H9 (cell line): ENCODE measurements at regions not wholly inside any gene's neighbourhood (a gene's known extent, or its start where the extent isn't known, plus 50 kb on each side); places are given as distances from the start of the nearest gene placed in this dataset.

Experiments used
- DNase-seq: peaks from one replicate; pipeline ENCODE4 v3.0.0-alpha.2; 2017
- H2AFZ ChIP-seq: one replicate; pipeline ENCODE4 v1.6.1; 2013; ENCODE audit warnings: mild to moderate bottlenecking, low read length, control low read depth, moderate library complexity
- H2AK5ac ChIP-seq: 2 replicates; pipeline ENCODE4 v1.6.1; 2013; ENCODE audit warnings: low read length, control low read depth, mixed read lengths; ENCODE audit not compliant: insufficient read length
- H2BK120ac ChIP-seq: one replicate; pipeline ENCODE4 v1.6.1; 2013; ENCODE audit warnings: low read depth, mild to moderate bottlenecking, low read length, control low read depth, inconsistent platforms; ENCODE audit not compliant: poor library complexity, severe bottlenecking
- H2BK12ac ChIP-seq: 2 replicates; pipeline ENCODE4 v1.6.1; 2013; ENCODE audit warnings: low read length, control low read depth, mixed read lengths, low read depth; ENCODE audit not compliant: insufficient read length
- H2BK15ac ChIP-seq: 2 replicates; pipeline ENCODE4 v1.6.1; 2013; ENCODE audit warnings: low read depth, low read length, control low read depth
- H2BK20ac ChIP-seq: one replicate; pipeline ENCODE4 v1.6.1; 2013; ENCODE audit warnings: low read depth, mild to moderate bottlenecking, low read length, control low read depth, inconsistent platforms; ENCODE audit not compliant: poor library complexity, severe bottlenecking
- H2BK5ac ChIP-seq: 2 replicates; pipeline ENCODE4 v1.6.1; 2013; ENCODE audit warnings: low read length, control low read depth, mixed read lengths; ENCODE audit not compliant: insufficient read length
- H3K14ac ChIP-seq: 2 replicates; pipeline ENCODE4 v1.6.1; 2013; ENCODE audit warnings: low read length, control low read depth; ENCODE audit not compliant: insufficient read depth
- H3K18ac ChIP-seq: 2 replicates; pipeline ENCODE4 v1.6.1; 2013; ENCODE audit warnings: low read depth, mild to moderate bottlenecking, mixed read lengths, low read length, control low read depth; ENCODE audit not compliant: insufficient read length
- H3K23ac ChIP-seq: 2 replicates; pipeline ENCODE4 v1.6.1; 2013; ENCODE audit warnings: low read length, control low read depth, mixed read lengths, low read depth; ENCODE audit not compliant: insufficient read length
- H3K23me2 ChIP-seq: 2 replicates; pipeline ENCODE4 v1.6.1; 2013; ENCODE audit warnings: low read depth, mild to moderate bottlenecking, mixed read lengths, low read length, control low read depth; ENCODE audit not compliant: insufficient read length, poor library complexity, severe bottlenecking
- H3K27ac ChIP-seq: 2 replicates; pipeline ENCODE4 v1.5.1; 2013; ENCODE audit warnings: low read length, control low read depth, mixed read lengths, low read depth; ENCODE audit not compliant: insufficient read length
- H3K27me3 ChIP-seq: 2 replicates; pipeline ENCODE4 v1.6.1; 2013; ENCODE audit warnings: low read length, control low read depth, inconsistent platforms; ENCODE audit not compliant: insufficient read depth
- H3K4ac ChIP-seq: 2 replicates; pipeline ENCODE4 v1.6.1; 2013; ENCODE audit warnings: low read depth, mild to moderate bottlenecking, control low read depth, inconsistent platforms, low read length, moderate library complexity
- H3K4me1 ChIP-seq: 2 replicates; pipeline ENCODE4 v1.6.1; 2013; ENCODE audit warnings: low read length, control low read depth, inconsistent platforms; ENCODE audit not compliant: insufficient read depth
- H3K4me2 ChIP-seq: 2 replicates; pipeline ENCODE4 v1.6.1; 2013; ENCODE audit warnings: low read length, control low read depth, mixed read lengths; ENCODE audit not compliant: insufficient read length, insufficient read depth
- H3K56ac ChIP-seq: 2 replicates; pipeline ENCODE4 v1.6.1; 2013; ENCODE audit warnings: low read depth, mild to moderate bottlenecking, mixed read lengths, low read length, control low read depth; ENCODE audit not compliant: insufficient read length
- H3K79me1 ChIP-seq: 2 replicates; pipeline ENCODE4 v1.6.1; 2013; ENCODE audit warnings: low read depth, mild to moderate bottlenecking, moderate library complexity, low read length, control low read depth, inconsistent platforms; ENCODE audit not compliant: insufficient read depth, poor library complexity, severe bottlenecking
- H3K79me2 ChIP-seq: 2 replicates; pipeline ENCODE4 v1.6.1; 2013; ENCODE audit warnings: low read length, control low read depth, inconsistent platforms; ENCODE audit not compliant: insufficient read depth
- H3K9ac ChIP-seq: 2 replicates; pipeline ENCODE4 v1.6.1; 2013; ENCODE audit warnings: low read length, control low read depth, mixed read lengths; ENCODE audit not compliant: insufficient read length; ENCODE audit errors: extremely low read depth
- H3K9me3 ChIP-seq: one replicate; pipeline ENCODE4 v1.6.1; 2013; ENCODE audit warnings: low read depth, low read length, inconsistent platforms; ENCODE audit not compliant: control insufficient read depth
- H3T11ph ChIP-seq: one replicate; pipeline ENCODE4 v1.6.1; 2013; ENCODE audit warnings: mild to moderate bottlenecking, low read length, control low read depth, inconsistent platforms
- H4K20me1 ChIP-seq: one replicate; pipeline ENCODE4 v1.6.1; 2013; ENCODE audit not compliant: control insufficient read depth, insufficient read length, insufficient read depth
- H4K5ac ChIP-seq: 2 replicates; pipeline ENCODE4 v1.6.1; 2013; ENCODE audit warnings: low read depth, mild to moderate bottlenecking, mixed read lengths, low read length, control low read depth; ENCODE audit not compliant: insufficient read length
- H4K8ac ChIP-seq: replicated peaks from 2 replicates; pipeline ENCODE4 v1.6.1; 2013; ENCODE audit warnings: low read length, control low read depth, mixed read lengths, low read depth; ENCODE audit not compliant: insufficient read length
- H4K91ac ChIP-seq: 2 replicates; pipeline ENCODE4 v1.6.1; 2013; ENCODE audit warnings: low read depth, mild to moderate bottlenecking, moderate library complexity, mixed read lengths, low read length, control low read depth; ENCODE audit not compliant: insufficient read length
- H3K27ac Mint-ChIP-seq, 3 experiments: 2 replicates in 2 of 3; 3 replicates in 1 of 3; pipeline ENCODE4 v1.8.0; 2020 to 2021; ENCODE audit warnings: mixed read lengths in 3 of 3, mild to moderate bottlenecking in 1 of 3, moderate library complexity in 1 of 3
- H3K27me3 Mint-ChIP-seq: 2 replicates; pipeline ENCODE4 v1.8.0; 2021; ENCODE audit warnings: low read depth, mild to moderate bottlenecking, moderate library complexity, mixed read lengths
- H3K36me3 Mint-ChIP-seq, 3 experiments: 2 replicates in 2 of 3; 3 replicates in 1 of 3; pipeline ENCODE4 v1.8.0; 2020 to 2021; ENCODE audit warnings: low read depth in 3 of 3, mixed read lengths in 3 of 3; ENCODE audit not compliant: insufficient read depth in 1 of 3
- H3K4me1 Mint-ChIP-seq, 2 experiments: 2 replicates each; pipeline ENCODE4 v1.8.0; 2020; ENCODE audit warnings: mixed read lengths in 2 of 2
- H3K4me3 Mint-ChIP-seq, 2 experiments: 2 replicates in 1 of 2; 3 replicates in 1 of 2; pipeline ENCODE4 v1.8.0; 2020 to 2021; ENCODE audit warnings: mild to moderate bottlenecking in 2 of 2, mixed read lengths in 2 of 2, moderate library complexity in 1 of 2
- H3K9me3 Mint-ChIP-seq, 2 experiments: 2 replicates in 1 of 2; 3 replicates in 1 of 2; pipeline ENCODE4 v1.8.0; 2020; ENCODE audit warnings: mild to moderate bottlenecking in 2 of 2, mixed read lengths in 2 of 2, moderate library complexity in 1 of 2
- CTCF ChIP-seq: fragments of 200-600 bp; sonication (generic); conservative IDR thresholded peaks from 3 replicates; pipeline ENCODE4 v1.8.0; 2021; ENCODE audit warnings: antibody characterized with exemption, mild to moderate bottlenecking

GRCh38 chr20:60148885-60149284 lies 190.7 kb downstream of the CDH26 start:
- Histone ChIP-seq H3K4me2 (no peak overlapping the region), H3T11ph (no peak overlapping the region), H4K8ac (no peak overlapping the region), H3K56ac (no peak overlapping the region), H2AK5ac (no peak overlapping the region), H2BK20ac (no peak overlapping the region), H3K4me1 (no peaks in the 10 kb centered on the region), H4K20me1 (no peaks in the 10 kb centered on the region), H2BK12ac (no peak overlapping the region), H3K79me1 (no peaks in the 10 kb centered on the region), H3K27me3 (no peaks in the 10 kb centered on the region), H2BK120ac (no peak overlapping the region), H2BK15ac (no peak overlapping the region), H3K27ac (no peak overlapping the region), H4K5ac (no peak overlapping the region), H3K23ac (no peak overlapping the region), H3K14ac (no peak overlapping the region), H2BK5ac (no peak overlapping the region), H3K9ac (no peak overlapping the region), H3K9me3 (no peaks in the 10 kb centered on the region), H4K91ac (no peak overlapping the region), H3K18ac (no peak overlapping the region), H3K23me2 (no peaks in the 10 kb centered on the region), H2AFZ (no peak overlapping the region), H3K4ac (no peak overlapping the region), H3K79me2 (no peaks in the 10 kb centered on the region)
- no peak for TF ChIP-seq CTCF
- H3K9me3 Mint-ChIP-seq, result peaks cover 7 to 10% of the 10 kb centered on the region in 2 experiments; a peak in 4 of 5 replicates
- no peak for DNase-seq
- peaks cover 23% of the 10 kb centered on the region for H3K27me3 Mint-ChIP-seq
- peaks cover 6 to 13% of the 10 kb centered on the region in 2 experiments; a peak in 2 of 4 replicates for H3K4me1 Mint-ChIP-seq
- H3K36me3 Mint-ChIP-seq, result no peaks in the 10 kb centered on the region; a peak in 1 of 7 replicates
- no peak overlapping the region; a peak in 1 of 5 replicates for H3K4me3 Mint-ChIP-seq
- no peak overlapping the region for H3K27ac Mint-ChIP-seq
